Cardiac fibroblast (primary cell): ENCODE measurements at regions not wholly inside any gene's neighbourhood (a gene's known extent, or its start where the extent isn't known, plus 50 kb on each side); places are given as distances from the start of the nearest gene placed in this dataset.

Experiments
- DNase-seq, 2 donors: peaks; one replicate each; pipeline versions ENCODE4 v3.0.0 to v3.0.0-alpha.2; 2010; ENCODE audit warnings: low read depth in 2 of 2
- H3K4me3 ChIP-seq, 2 donors: replicated peaks in 1 of 2; 1 replicate in 1 of 2; 2 replicates in 1 of 2; pipeline ENCODE4 v1.5.1; 2011; ENCODE audit warnings: low read depth in 2 of 2, low read length in 2 of 2, mild to moderate bottlenecking in 2 of 2, moderate library complexity in 1 of 2
- CTCF ChIP-seq: IDR thresholded peaks from one replicate; pipeline ENCODE4 v1.5.1; 2011; ENCODE audit warnings: low read depth, mild to moderate bottlenecking, low read length, inconsistent platforms

DNA sequence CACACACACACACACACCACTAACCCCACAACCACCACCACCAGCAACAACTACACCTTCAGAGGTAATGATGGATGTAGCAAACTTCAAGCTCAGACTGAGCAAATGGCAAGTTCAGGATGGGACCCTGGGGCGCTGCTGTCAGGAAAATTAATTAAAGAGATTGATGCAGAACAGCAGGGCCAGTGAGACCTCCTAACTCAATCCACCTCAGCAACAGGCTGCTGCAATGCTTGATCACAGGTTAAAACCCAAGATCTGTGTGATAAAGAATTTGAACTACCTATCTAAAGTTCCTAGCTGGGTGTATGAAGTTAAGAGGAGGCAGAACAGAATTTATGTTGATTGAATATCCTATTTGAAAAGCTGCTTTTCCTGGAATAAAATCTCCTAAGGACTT, 140.3 kb upstream of the FER start:
- no peak for TF ChIP-seq CTCF
- no peak for DNase-seq
- H3K4me3 ChIP-seq, result no peak overlapping the region

- H3K4me3 ChIP-seq, result no peak overlapping the region
- DNase-seq, result no peak
- no peak for TF ChIP-seq CTCF
Measured at GRCh38 chr5:108606185-108606584, 141.5 kb upstream of the FER start.

DNA sequence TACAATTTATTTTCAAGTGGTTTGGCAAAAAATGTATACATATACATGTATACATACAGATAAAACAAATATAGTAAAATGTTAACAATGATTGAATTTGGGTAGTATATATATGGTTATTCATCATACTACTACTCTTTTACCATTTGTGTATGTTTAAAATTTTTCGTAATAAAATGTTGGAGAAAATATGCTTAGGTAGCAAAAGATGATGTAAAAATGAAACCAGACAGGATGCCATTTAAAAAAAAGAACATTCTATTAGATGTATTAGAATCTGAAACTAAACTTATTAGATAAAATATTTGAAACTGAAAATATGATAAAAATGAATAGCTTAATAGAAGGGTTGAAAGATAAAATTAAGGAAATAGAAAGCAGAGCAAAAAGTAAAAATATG, 144.9 kb upstream of the FER start:
- H3K4me3 ChIP-seq, result no peak overlapping the region
- DNase-seq, result no peak
- TF ChIP-seq CTCF, result no peak

GRCh38 chr5:108590799-108591198, 156.9 kb upstream of the FER start:
- no peak overlapping the region for H3K4me3 ChIP-seq
- no peak for TF ChIP-seq CTCF
- DNase-seq, result no peak

DNA sequence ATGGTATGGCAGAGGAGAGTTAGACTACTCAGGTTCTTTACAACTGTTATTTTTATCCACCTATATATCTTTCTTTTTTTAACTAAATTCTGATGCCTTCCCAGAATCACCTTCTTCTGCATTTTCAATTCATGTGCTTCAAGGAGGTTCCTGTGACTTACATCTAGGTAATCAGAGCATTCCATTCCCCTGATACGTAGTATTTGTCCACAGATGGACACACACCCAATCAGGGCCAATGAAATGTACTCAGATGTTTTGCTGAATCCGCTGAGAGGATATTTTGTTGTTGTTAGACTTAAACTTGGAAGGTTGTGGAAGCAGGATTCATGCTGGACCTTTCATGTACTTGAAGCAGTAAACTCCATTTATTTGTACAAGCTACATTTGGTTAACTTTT, 159.4 kb upstream of the FER start:
- no peak for DNase-seq
- no peak overlapping the region for H3K4me3 ChIP-seq
- no peak for TF ChIP-seq CTCF

GRCh38 chr5:108587821-108588220, 159.9 kb upstream of the FER start:
- H3K4me3 ChIP-seq, result no peak overlapping the region
- DNase-seq, result no peak

More at GRCh38 chr5:108587821-108588220, 159.9 kb upstream of the FER start:
- no peak for TF ChIP-seq CTCF
